ENCODE measurements at regions not wholly inside any gene's neighbourhood (a gene's known extent, or its start where the extent isn't known, plus 50 kb on each side); places are given as distances from the start of the nearest gene placed in this dataset.
"Not testable (repeated sequence)": the region's sequence is repeated elsewhere in the genome, so short reads cannot be mapped to it uniquely, and the experiment has no call there.

- not testable (repeated sequence) for H3K27ac ChIP-seq (ENCODE audit: low read length); H4K20me1 ChIP-seq (ENCODE audit: insufficient read depth); H3K4me2 ChIP-seq (ENCODE audit: low read length); H3K9me2 ChIP-seq (ENCODE audit: insufficient read depth, low read length); H3K27me3 ChIP-seq (ENCODE audit: insufficient read depth, low read depth, low read length); H3F3A ChIP-seq (ENCODE audit: insufficient read depth, low read length, poor library complexity, severe bottlenecking); H3K79me2 ChIP-seq (replicated peaks; ENCODE audit: insufficient read depth, low read length); H3K9me3 ChIP-seq (ENCODE audit: low read length); H3K9ac ChIP-seq (ENCODE audit: low read length); H3K4me3 ChIP-seq (ENCODE audit: low read length); H3K36me3 ChIP-seq (ENCODE audit: insufficient read depth, low read length); H2AFZ ChIP-seq (ENCODE audit: low read depth, low read length)
Measured at GRCh38 chrX:67213686-67214085, 330.1 kb upstream of the AR start.

GRCh38 chrX:67207912-67208311 lies 335.9 kb upstream of the AR start:
- TF ChIP-seq TAF1 (IDR thresholded peaks at IDR 0.05; ENCODE audit: low read depth) (no peak), REST (IDR thresholded peaks at IDR 0.05; ENCODE audit: borderline replicate concordance) (no peak), POLR2AphosphoS5 (IDR thresholded peaks at IDR 0.05) (no peak), EZH2 (IDR thresholded peaks at IDR 0.05; ENCODE audit: borderline replicate concordance, insufficient read depth, low read length, poor library complexity, severe bottlenecking) (no peak), RAD21 (conservative IDR thresholded peaks at IDR 0.05) (no peak), CTCF (IDR thresholded peaks at IDR 0.05; ENCODE audit: poor library complexity, severe bottlenecking) (no peak), SMC3 (conservative IDR thresholded peaks at IDR 0.05; ENCODE audit: poor library complexity) (no peak), EP300 (conservative IDR thresholded peaks at IDR 0.05; ENCODE audit: poor library complexity, severe bottlenecking) (no peak), MXI1 (conservative IDR thresholded peaks at IDR 0.05; ENCODE audit: poor library complexity, severe bottlenecking) (no peak)
- H3K9me3 ChIP-seq (ENCODE audit: low read length) = no peaks in the 10 kb centered on the region
- H2AFZ ChIP-seq (ENCODE audit: low read depth, low read length) = no peak overlapping the region
- no peaks in the 10 kb centered on the region for H3K9me2 ChIP-seq (ENCODE audit: insufficient read depth, low read length)
- no peaks in the 10 kb centered on the region for H3F3A ChIP-seq (ENCODE audit: insufficient read depth, low read length, poor library complexity, severe bottlenecking)
- no peak overlapping the region for H3K4me3 ChIP-seq (ENCODE audit: low read length)
- H4K20me1 ChIP-seq (ENCODE audit: insufficient read depth) = no peaks in the 10 kb centered on the region
- H3K27ac ChIP-seq (ENCODE audit: low read length) = no peak overlapping the region
- no peaks in the 10 kb centered on the region for H3K27me3 ChIP-seq (ENCODE audit: insufficient read depth, low read depth, low read length)
- no peak overlapping the region for H3K9ac ChIP-seq (ENCODE audit: low read length)
- no peaks in the 10 kb centered on the region for H3K79me2 ChIP-seq (replicated peaks; ENCODE audit: insufficient read depth, low read length)
- no peaks in the 10 kb centered on the region for H3K36me3 ChIP-seq (ENCODE audit: insufficient read depth, low read length)
- no peak overlapping the region for H3K4me2 ChIP-seq (ENCODE audit: low read length)

GRCh38 chrX:67159437-67159836 lies 384.4 kb upstream of the AR start:
- no peaks in the 10 kb centered on the region for H3K36me3 ChIP-seq (ENCODE audit: insufficient read depth, low read length)
- no peak overlapping the region for H3K4me2 ChIP-seq (ENCODE audit: low read length)
- H2AFZ ChIP-seq (ENCODE audit: low read depth, low read length) = no peak overlapping the region
- no peaks in the 10 kb centered on the region for H3F3A ChIP-seq (ENCODE audit: insufficient read depth, low read length, poor library complexity, severe bottlenecking)
- H3K27ac ChIP-seq (ENCODE audit: low read length) = no peak overlapping the region
- no peaks in the 10 kb centered on the region for H3K9me3 ChIP-seq (ENCODE audit: low read length)
- H3K27me3 ChIP-seq (ENCODE audit: insufficient read depth, low read depth, low read length) = no peaks in the 10 kb centered on the region
- no peaks in the 10 kb centered on the region for H3K9me2 ChIP-seq (ENCODE audit: insufficient read depth, low read length)
- no peak overlapping the region for H3K9ac ChIP-seq (ENCODE audit: low read length)
- no peaks in the 10 kb centered on the region for H4K20me1 ChIP-seq (ENCODE audit: insufficient read depth)
- TF ChIP-seq EP300 (conservative IDR thresholded peaks at IDR 0.05; ENCODE audit: poor library complexity, severe bottlenecking) = no peak
- TF ChIP-seq MXI1 (conservative IDR thresholded peaks at IDR 0.05; ENCODE audit: poor library complexity, severe bottlenecking) = no peak
- no peak for TF ChIP-seq SMC3 (conservative IDR thresholded peaks at IDR 0.05; ENCODE audit: poor library complexity)
- TF ChIP-seq TAF1 (IDR thresholded peaks at IDR 0.05; ENCODE audit: low read depth) = no peak
- no peak for TF ChIP-seq POLR2AphosphoS5 (IDR thresholded peaks at IDR 0.05)
- no peak for TF ChIP-seq RAD21 (conservative IDR thresholded peaks at IDR 0.05)
- TF ChIP-seq CTCF (IDR thresholded peaks at IDR 0.05; ENCODE audit: poor library complexity, severe bottlenecking) = no peak
- no peak for TF ChIP-seq EZH2 (IDR thresholded peaks at IDR 0.05; ENCODE audit: borderline replicate concordance, insufficient read depth, low read length, poor library complexity, severe bottlenecking)
- TF ChIP-seq REST (IDR thresholded peaks at IDR 0.05; ENCODE audit: borderline replicate concordance) = no peak
- no peak overlapping the region for H3K4me3 ChIP-seq (ENCODE audit: low read length)
- no peaks in the 10 kb centered on the region for H3K79me2 ChIP-seq (replicated peaks; ENCODE audit: insufficient read depth, low read length)

Measured in neural cell (in vitro differentiated cells).